ENCODE measurements at regions not wholly inside any gene's neighbourhood (a gene's known extent, or its start where the extent isn't known, plus 50 kb on each side); places are given as distances from the start of the nearest gene placed in this dataset.

DNA sequence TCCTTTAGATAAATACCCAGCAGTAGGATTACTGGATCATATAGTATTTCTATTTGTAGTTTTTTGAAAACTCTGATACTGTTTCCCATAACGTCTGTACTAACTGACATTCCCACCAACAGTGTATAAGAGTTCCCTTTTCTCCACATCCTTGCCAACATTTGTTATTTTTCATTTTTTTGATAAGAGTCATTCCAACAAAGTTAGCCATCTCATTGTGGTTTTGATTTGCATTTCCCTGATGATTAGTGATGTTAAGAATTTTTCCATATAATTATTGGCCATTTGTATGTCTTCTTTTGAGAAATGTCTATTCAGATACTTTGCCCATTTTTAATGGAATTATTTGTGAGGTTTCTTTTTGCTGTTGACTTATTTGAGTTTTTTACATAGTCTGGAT, 486.0 kb downstream of the FLRT2 start:
- TF ChIP-seq, protein P1, sequence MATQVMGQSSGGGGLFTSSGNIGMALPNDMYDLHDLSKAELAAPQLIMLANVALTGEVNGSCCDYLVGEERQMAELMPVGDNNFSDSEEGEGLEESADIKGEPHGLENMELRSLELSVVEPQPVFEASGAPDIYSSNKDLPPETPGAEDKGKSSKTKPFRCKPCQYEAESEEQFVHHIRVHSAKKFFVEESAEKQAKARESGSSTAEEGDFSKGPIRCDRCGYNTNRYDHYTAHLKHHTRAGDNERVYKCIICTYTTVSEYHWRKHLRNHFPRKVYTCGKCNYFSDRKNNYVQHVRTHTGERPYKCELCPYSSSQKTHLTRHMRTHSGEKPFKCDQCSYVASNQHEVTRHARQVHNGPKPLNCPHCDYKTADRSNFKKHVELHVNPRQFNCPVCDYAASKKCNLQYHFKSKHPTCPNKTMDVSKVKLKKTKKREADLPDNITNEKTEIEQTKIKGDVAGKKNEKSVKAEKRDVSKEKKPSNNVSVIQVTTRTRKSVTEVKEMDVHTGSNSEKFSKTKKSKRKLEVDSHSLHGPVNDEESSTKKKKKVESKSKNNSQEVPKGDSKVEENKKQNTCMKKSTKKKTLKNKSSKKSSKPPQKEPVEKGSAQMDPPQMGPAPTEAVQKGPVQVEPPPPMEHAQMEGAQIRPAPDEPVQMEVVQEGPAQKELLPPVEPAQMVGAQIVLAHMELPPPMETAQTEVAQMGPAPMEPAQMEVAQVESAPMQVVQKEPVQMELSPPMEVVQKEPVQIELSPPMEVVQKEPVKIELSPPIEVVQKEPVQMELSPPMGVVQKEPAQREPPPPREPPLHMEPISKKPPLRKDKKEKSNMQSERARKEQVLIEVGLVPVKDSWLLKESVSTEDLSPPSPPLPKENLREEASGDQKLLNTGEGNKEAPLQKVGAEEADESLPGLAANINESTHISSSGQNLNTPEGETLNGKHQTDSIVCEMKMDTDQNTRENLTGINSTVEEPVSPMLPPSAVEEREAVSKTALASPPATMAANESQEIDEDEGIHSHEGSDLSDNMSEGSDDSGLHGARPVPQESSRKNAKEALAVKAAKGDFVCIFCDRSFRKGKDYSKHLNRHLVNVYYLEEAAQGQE (IDR thresholded peaks at IDR 0.05; ENCODE audit: unreplicated experiment), result no peak
- TF ChIP-seq JUNB (IDR thresholded peaks at IDR 0.05; ENCODE audit: unreplicated experiment), result no peak
- TF ChIP-seq, protein P2, sequence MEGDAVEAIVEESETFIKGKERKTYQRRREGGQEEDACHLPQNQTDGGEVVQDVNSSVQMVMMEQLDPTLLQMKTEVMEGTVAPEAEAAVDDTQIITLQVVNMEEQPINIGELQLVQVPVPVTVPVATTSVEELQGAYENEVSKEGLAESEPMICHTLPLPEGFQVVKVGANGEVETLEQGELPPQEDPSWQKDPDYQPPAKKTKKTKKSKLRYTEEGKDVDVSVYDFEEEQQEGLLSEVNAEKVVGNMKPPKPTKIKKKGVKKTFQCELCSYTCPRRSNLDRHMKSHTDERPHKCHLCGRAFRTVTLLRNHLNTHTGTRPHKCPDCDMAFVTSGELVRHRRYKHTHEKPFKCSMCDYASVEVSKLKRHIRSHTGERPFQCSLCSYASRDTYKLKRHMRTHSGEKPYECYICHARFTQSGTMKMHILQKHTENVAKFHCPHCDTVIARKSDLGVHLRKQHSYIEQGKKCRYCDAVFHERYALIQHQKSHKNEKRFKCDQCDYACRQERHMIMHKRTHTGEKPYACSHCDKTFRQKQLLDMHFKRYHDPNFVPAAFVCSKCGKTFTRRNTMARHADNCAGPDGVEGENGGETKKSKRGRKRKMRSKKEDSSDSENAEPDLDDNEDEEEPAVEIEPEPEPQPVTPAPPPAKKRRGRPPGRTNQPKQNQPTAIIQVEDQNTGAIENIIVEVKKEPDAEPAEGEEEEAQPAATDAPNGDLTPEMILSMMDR (conservative IDR thresholded peaks at IDR 0.05; ENCODE audit: low read depth in 2 of 2), result no peak
- TF ChIP-seq POLR2AphosphoS5 (IDR thresholded peaks at IDR 0.05; ENCODE audit: low read depth), result no peak
- no peak for TF ChIP-seq EZH2 (IDR thresholded peaks at IDR 0.05; ENCODE audit: low read depth, unreplicated experiment)
- no peak for TF ChIP-seq STAT1 (IDR thresholded peaks at IDR 0.05; ENCODE audit: unreplicated experiment)
- TF ChIP-seq ZNF114 (CRISPR knock-in tag; IDR thresholded peaks at IDR 0.05), result no peak
- no peak for TF ChIP-seq NANOG (IDR thresholded peaks at IDR 0.05; ENCODE audit: borderline replicate concordance)
- no peak for TF ChIP-seq CREB1 (CRISPR knock-in tag; IDR thresholded peaks at IDR 0.05; ENCODE audit: low read depth)
- no peak for TF ChIP-seq ZNF331 (CRISPR knock-in tag; IDR thresholded peaks at IDR 0.05; ENCODE audit: low read depth)
- TF ChIP-seq EZH2phosphoT487 (IDR thresholded peaks at IDR 0.05; ENCODE audit: unreplicated experiment), result no peak
- TF ChIP-seq, protein P3, sequence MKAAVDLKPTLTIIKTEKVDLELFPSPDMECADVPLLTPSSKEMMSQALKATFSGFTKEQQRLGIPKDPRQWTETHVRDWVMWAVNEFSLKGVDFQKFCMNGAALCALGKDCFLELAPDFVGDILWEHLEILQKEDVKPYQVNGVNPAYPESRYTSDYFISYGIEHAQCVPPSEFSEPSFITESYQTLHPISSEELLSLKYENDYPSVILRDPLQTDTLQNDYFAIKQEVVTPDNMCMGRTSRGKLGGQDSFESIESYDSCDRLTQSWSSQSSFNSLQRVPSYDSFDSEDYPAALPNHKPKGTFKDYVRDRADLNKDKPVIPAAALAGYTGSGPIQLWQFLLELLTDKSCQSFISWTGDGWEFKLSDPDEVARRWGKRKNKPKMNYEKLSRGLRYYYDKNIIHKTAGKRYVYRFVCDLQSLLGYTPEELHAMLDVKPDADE (IDR thresholded peaks at IDR 0.05), result no peak

Measured in GM23338 (cell line).